Activated T-cell treated with anti-CD3 and anti-CD28 coated beads for 48 hours (primary cell): ENCODE measurements at regions not wholly inside any gene's neighbourhood (a gene's known extent, or its start where the extent isn't known, plus 50 kb on each side); places are given as distances from the start of the nearest gene placed in this dataset.

Experiments used
- DNase-seq: peaks from one replicate; pipeline ENCODE4 v3.0.0-alpha.2; 2020; ENCODE audit warnings: low read depth

DNA sequence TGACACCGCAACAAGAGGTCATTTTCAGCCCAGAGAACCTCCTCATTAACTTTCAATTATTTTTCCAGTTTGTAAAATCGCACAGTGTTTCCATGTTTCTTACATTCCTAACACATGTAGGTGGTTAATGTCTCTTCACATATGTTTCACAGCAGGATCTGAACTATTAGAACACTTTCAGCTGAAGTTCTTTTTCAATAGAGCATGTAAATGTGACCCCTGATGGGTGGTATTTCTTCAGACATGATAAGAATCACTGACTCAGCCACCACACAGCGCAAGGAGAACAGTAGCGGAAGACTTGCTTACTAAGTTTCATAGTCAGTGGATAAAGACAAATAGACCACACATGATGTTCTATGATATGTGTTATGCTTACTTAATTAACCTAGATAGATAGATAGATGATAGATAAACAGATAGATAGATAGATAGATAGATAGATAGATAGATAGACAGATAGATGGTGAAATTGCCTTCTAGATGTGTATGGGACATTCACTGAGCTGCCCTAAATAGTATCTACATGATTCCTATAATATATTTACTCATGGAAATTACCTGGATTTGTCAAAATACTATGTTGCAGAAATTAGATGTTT, 1992.1 kb upstream of the NUDT12 start:
- no peak for DNase-seq

DNA sequence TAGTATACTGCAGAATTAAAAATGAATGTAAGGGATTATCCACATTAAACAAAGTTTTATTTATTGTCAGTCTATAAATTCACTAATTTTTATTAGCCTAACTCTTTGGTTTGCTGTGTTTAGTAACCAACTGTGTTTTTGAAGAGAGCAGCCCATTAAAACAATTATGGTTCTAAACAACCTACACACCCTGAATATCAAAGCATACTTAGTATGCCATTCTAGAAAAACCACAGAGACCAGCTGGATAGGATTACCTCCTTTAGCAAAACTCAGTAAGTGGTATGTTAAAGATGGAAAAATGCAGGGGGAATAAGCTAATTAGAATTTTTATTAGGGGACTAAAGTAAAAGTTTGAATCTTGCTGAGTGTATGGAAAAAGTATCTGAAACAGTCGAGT, 1981.7 kb upstream of the NUDT12 start:
- DNase-seq = no peak

DNA sequence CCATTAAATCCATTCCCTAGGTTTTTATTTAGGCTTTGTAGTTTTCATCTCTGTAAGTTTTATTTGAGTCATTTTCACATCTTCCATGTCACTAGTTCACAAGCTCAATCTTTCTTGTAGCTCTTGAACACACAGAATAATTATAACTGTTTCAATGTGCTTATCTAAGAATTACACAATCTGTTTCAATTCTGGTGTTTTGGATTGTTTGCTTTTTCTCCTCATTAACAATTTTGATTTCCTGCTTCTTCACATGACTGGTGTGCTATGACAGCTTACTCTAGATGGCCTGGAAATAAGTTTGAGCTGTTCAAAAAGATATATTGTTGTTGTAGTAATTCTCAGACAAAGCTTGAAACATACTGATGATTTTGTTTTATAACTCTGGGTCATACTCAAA, 1974.1 kb upstream of the NUDT12 start:
- no peak for DNase-seq

DNA sequence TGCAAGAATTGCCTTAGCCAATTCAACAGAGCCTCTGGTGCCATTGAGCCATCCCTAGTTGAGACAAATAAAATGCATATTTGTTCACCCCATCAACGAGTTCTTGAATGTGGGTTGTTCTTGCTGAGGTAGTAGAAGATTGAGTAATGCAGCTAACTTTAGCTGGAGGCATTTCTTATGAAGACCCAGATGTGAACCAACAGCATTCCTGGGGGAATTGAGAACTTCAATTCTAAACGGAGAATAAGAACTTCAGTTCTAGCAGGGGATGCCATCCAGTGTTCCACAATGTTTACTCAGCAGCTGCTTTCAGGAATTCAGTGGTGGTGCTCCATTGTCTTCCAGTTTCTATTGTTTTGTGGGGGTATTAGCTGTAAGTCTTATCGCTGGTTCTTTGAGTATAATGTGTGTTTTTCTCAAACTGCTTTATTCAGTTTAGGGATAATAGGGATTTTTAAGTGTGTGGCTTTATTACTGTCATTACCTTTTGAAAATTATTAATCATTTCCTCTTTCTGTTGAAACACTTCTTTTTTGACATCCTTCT, 1968.2 kb upstream of the NUDT12 start:
- DNase-seq = no peak

DNA sequence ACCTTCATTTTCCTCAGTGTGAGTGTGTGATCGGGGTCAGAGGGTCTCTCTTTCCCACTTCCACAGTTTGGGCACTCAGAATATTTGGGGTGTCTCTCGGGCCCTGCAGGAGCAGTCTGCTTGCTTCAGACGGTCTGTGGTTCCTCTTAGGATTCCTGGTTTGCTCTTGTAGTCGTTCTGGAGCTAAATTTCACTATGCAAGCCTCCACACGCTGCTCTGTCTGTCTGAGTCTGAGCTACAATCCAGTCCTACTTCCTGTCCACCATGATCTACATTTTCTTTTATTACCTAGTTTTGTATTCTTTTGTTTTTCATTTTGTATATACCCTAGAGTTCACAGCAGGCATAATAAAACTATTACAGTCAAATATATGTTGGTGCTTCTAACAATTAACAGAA, 1967.3 kb upstream of the NUDT12 start:
- DNase-seq = no peak

DNA sequence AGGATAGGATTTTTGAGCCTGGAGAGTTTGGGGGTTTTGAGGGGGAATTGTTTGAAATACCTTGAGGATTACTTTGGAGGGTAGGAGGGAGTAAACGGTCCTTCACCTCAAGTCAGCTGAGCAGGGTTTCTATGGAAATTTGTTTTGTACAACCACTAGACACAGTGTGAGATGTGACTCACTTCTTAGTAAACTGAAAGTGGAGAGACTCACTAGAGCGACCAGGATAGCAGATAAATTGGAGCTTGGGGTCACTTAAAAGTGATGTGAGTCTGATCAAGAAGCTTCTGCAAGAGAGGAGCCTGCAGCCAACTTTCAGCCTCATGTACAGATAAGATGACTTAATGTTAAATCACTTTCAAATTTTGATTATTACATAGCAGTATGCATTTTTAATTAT, 1945.9 kb upstream of the NUDT12 start:
- DNase-seq = no peak

DNA sequence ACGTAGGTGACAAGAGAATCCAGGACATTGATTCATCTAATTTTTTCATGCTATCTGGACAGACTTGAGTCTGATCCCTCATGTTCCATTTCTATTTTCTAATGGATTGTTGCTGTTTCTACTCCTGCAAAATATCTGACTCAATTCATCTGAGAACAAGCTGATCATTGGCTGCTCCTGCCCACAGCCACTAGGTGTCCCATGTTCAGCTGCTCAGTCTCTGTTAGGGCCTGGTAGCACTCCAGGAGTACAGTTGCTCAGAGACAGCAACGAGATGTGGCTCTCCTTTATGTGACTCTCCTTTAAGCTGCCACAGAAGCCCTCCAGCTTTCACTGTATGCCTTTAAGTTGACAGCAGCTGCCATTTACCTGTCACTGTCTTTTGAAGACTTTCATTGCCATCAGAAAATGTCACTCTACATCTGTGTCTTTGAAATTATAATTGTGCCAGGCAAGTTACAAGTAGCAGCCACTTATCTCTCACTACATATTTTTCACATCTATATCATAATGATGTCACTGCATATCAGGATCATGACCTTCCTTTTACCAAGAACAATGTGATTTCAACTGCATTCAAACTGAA, 1944.2 kb upstream of the NUDT12 start:
- no peak for DNase-seq

DNA sequence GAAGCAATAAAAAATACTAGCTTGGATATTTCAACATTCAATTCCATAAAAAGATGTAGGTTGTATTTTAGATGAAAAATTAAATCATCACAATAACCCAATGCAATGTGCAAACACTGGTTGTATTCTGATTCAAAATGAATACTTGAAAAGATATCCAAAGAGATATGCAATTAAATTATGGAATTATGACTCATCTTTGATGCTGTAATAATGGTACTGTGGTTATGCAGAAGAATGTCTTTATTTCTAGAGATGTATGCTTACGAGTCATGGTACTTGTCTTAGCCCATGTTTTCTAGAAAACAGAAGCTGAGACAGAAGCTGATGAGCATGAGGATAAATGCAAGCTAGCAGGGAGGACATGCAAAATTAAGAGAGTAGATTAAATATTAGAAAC, 1941.4 kb upstream of the NUDT12 start:
- no peak for DNase-seq

DNA sequence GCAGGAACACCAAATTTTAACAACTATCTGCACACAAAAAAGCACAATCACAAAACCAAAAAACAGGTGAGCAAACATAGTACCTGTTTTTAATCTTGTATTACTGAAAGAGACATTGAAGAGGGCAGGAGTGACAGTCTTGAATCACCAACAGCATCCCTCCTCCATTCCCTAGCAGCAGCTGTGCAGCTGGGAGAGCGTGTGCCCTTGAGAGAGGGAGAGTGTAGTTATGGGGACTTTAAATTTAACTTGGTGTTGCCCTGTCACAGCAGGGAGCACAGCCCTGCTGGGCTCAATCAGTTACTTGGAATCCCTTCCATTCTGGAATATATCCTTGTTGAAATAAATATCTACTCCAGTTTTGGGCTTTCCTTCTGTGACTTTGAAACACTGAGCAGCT, 1938.7 kb upstream of the NUDT12 start:
- no peak for DNase-seq

DNA sequence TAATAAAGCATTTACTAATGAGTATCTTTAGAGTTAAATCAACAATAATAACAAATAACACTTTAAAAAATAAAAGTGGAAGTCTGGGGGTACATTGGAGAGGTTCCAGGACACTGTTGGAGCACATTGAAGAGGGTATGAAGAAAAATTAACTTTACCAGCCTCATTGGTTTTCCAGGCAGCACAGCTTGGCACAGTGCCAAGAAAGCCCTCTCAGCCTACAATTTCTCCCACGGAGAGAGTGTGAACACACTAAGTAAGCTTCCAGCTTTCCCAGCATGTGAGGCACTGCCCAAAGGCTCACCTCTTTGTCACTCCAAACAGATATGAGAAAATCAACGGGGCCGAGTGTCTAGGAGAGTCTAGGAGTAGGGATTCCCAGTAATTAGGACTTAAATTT, 1912.8 kb upstream of the NUDT12 start:
- DNase-seq = no peak

DNA sequence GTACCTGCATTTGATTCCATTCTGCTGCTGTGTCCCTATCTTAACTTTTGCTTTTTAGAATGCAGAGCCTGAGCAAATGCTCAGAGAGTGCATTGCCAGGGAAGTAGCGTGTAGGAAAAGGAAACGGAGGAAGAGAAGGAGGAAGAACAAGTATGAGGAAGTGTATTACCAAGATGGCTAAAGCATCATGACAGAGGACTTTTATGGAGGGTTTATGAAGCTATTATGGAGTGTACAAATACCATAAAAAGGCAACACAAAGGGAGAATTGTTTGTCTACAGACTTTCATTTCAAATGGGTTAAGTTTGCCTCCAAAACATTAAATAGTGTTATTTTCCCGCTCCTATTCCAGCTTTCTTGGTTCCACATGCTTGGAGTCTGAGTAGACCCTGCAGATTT, 1899.8 kb upstream of the NUDT12 start:
- DNase-seq = no peak

DNA sequence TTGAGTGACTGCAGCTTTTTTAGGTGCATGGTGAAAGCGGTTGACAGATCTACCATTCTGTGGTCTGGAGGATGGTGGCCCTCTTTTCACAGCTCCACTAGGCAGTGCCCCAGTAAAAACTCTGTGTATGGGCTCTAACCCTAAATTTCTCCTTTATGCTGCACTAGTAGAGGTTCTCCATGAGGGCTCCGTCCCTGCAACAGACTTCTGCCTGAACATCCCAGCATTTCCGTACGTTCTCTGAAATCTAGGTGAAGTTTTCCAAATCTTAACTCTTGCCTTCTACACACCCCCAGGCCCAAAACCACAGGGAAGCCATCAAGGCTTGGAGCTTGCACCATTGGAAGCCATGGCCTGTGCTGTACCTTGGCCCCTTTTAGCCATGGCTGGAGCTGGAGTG, 1898.1 kb upstream of the NUDT12 start:
- DNase-seq = no peak

DNA sequence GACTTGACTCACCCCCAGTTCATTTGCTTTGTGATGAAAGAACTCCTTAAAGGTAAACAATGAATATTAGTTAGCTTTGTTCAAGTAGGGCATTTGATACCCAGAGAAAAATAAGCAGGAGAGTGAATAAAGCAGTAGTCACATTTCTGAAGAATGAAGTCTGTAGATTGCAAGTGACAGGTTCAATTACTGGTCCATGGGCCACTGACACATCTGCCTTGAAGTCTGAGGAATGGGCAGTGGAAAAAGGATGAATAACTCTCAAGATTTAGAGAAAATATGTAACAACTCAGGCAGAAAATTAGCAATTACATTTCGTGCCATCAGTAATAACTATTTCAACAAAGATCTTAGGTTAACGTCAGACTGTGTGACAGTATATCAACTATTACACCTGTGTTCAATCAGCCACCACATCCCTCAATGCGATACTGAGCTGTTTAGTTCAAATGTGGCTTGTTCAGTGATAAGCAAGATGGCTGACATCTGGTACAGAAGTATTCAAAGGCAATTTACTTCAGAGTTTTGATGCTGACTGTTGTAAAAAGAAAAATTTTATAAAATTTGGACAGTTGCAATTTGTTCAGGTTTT, 1890.7 kb upstream of the NUDT12 start:
- DNase-seq = no peak

DNA sequence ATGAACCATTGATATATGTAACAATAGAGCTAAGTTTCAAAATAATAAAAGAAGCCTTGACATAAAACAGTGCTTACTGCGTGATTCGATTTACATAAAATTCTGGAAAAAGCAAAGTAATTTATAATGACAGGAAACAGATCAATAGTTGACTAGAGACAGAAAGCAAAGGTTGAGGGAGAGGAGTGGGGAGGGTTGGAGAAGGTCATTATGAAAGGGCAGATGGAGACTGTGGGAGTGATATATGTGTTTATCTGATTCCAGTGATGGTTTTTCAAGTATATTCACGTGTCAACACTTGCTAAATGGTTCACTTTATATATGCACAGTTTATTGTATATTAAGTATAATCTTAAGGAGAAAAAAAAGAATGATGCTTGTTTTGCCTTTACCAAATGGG, 1885.7 kb upstream of the NUDT12 start:
- no peak for DNase-seq

DNA sequence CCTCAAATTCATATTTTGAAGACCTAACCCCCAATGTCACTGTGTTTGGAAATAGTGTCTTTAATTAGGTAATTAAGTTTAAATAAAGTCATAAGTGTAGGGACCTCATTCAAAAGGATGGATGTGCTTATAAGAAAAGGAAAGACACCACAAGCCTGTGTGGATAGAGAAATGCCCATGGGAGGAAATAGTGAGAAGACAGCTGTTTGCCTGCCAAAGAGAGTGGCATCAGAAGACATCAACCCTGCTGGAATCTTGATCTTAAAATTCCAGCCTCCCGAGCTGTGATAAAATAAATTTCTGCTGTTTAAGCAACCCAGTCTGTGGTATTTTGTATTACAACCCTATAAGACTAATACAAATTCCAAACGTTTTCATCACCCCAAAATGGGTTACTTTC, 1867.9 kb upstream of the NUDT12 start:
- no peak for DNase-seq

DNA sequence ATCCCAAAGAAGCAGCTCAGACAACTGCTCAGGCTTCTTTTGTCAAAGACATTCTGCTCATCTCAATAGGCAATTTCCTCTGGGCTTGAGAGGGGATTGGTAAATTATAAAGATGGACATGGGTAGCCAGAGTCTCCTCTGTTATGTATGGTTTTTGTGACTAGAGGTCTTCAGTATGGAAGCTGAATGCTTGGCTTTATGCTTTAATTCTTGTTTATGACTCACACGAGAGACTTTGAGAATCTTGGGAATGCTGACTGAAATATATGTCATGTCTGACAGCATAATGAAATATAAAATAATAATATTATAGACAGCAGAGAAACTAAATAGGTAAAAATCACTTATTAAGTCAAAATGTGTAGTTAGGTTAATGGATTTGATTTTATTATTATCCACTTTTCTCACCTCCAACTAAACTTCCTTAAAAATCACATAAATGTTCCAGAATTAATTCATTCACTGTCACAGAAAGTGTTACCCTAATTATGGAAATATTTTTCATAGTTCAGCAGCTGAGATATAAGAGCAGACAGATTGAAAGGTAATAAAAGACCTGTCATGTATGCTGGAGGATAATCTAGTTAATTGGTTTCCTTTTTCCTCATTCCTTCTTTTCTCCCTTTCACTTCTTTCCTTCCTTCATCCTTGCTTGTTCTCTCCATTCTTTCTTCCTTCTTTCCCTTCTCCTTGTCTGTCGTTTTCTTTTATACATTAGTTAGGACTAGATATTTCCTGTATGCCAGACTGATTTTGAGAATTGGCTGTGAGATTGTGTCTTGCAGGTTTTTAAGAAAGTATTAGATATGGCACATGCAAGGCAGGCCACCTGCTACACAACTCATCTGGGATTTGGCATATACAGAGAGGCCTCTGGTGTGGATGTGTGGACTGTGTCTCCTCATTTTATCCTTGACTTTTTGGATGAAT, 1866.1 kb upstream of the NUDT12 start:
- no peak for DNase-seq

DNA sequence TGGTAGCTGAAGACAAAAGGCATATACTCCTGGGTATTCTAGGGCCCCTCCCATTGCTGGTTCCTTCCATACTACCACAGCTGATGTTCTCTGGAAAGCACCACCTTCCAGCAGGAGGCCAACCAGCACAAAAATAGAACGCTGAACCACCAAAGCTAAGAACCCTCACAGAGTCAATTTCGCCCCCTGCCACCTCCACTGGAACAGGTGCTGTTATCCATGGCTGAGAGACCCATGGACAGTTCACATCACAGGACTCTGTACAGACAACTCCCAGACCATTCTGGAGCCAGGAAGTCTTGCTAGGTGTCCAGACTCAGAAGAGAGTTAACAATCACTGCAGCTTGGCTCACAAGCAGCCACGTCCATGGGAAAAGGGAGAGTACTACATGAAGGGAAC, 1851.5 kb upstream of the NUDT12 start:
- no peak for DNase-seq

DNA sequence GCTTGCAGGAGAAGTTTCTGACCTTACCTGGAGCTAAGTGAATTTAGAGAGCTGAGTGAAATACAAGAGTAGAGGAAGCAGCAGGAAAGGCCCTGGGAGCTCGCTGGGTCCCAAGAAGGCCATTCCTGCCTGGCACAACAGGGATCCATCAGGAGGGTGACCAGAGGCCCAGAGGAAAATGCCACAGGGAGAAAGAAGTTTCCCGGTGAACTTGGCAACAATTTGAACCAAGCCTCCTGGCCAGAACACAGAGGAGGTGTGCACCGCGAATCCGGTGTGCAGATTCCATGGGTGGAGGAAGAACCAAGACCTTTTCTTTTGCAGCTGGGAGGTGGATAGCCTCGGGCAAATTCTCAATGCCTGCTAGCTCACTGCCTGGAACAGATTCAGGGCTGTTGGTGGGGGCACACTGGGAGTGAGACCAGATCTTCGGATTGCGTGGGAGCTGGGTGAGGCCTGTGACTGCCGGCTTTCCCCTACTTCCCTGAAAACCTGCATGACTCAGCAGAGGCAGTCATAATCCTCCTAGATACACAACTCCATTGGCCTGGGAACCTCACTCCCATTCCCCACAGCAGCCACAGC, 1850.9 kb upstream of the NUDT12 start:
- DNase-seq = no peak

DNA sequence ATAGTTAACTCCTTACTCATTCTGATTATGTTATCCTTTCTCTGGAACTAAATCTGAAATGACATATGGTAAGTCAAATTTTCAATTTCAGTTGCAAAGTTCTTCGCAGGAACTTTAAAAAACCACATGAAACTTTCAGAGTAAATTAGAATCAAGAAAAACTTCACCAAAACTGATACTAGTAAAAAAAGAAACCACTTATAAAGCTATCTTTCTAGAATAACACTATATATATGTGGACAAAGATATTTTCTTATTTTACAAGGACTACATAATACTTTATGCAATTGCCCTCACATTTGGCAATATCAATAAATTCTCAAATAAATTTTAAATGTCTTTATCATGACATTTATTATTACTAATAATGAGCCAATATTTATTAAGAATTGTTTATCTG, 1847.1 kb upstream of the NUDT12 start:
- DNase-seq = no peak

DNA sequence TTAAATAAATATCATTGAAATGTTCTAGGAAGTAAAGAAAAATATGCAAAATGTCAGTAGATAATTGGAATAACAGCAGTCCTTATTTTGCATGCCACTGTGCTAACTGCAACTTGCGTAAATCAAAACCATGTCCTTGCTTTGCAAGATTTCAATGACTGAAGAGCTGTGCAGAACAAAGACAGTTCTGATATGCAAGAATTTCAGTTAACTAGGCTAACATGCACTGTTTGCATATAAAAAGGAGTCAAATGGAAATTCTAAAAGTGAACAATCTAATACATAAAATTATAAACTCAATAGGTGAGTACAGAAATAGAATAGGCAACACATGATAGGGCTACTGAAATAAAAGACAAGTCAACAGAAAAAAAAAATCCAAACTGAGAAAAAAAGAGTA, 1844.6 kb upstream of the NUDT12 start:
- DNase-seq = no peak

DNA sequence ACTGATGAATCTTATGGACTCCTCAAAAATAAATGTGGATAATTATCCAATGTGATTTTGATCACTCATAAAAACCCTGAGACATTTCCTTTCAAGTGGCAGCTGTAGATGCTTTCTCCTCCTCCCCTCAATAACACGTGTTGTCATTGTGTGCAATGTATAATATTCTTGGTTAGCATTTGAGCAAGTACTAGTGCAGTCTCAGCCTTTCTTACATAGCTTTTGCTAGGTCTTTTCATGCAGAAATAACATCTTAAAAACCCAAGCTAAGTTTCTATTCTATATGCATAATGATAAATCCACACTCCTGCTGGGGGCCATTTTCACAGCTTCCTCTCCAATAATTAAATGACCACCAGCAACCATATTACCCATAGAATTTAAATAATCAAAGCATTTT, 1835.2 kb upstream of the NUDT12 start:
- no peak for DNase-seq

DNA sequence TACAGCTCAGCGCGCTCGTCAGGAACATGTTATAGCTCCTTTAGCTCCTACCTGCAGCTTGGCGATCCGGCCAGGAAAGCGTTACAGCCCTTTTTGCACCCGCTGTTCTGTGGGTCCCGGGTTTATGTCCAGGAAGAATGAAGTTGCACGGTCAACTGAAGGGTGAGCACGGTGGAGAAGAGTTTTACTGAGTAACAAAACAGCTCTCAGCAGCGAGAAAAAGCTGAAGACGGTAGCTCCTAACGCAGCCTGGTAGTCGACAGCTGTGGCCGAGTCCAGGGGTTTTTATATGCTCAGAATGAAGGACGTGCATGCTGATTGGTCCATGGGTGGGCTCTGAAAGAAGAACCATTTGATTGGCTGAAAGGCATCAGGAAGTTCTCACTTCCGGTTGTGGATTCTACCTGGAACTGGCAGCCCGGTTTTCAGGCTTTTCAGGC, 1830.1 kb upstream of the NUDT12 start:
- no peak for DNase-seq
